GM12892 (cell line): ENCODE measurements at regions not wholly inside any gene's neighbourhood (a gene's known extent, or its start where the extent isn't known, plus 50 kb on each side); places are given as distances from the start of the nearest gene placed in this dataset.
"Not testable (repeated sequence)": the region's sequence is repeated elsewhere in the genome, so short reads cannot be mapped to it uniquely, and the experiment has no call there.

Experiments
- DNase-seq: peaks from one replicate; pipeline ENCODE4 v3.0.0; 2011; ENCODE audit not compliant: insufficient read length
- FAIRE-seq: peaks from 2 replicates; lab custom pipeline; 2011; peaks lifted over from hg19 to GRCh38; lab: Jason Lieb, UNC
- POLR2A ChIP-seq: IDR thresholded peaks from 2 replicates; pipeline ENCODE4 v1.6.1; 2011; ENCODE audit warnings: low read depth, low read length, control low read depth
- POLR2AphosphoS5 ChIP-seq: IDR thresholded peaks from 2 replicates; pipeline ENCODE4 v1.6.1; 2011; ENCODE audit warnings: low read depth, low read length, control low read depth
- TAF1 ChIP-seq: IDR thresholded peaks from 2 replicates; pipeline ENCODE4 v1.6.1; 2011; ENCODE audit warnings: low read depth, mild to moderate bottlenecking, control low read depth, low read length, borderline replicate concordance

GRCh38 chr5:41995193-41995592 is 70.1 kb downstream of the FBXO4 start:
- DNase-seq (no peak), FAIRE-seq (no peak)
- no peak for TF ChIP-seq POLR2A
- TF ChIP-seq POLR2AphosphoS5: no peak
- no peak for TF ChIP-seq TAF1

DNA sequence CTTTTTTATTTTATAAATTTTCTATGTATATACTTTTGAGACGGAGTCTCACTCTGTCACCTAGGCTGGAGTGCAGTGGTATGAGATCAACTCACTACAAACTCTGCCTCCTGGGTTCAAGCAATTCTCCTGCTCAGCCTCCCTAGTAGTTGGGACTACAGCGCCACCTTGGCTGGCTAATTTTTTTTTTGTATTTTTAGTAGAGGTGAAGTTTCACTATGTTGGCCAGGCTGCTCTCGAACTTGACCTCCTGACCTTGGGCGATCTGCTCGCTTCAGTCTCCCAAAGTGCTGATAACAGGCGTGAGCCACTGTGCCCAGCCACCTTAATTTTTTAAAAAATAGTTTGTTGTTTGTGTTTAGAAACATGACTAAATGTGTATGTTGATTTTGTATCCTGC is 76.6 kb downstream of the FBXO4 start:
- TF ChIP-seq TAF1 (no peak), POLR2A (no peak), POLR2AphosphoS5 (no peak)
- DNase-seq (no peak), FAIRE-seq (no peak)

DNA sequence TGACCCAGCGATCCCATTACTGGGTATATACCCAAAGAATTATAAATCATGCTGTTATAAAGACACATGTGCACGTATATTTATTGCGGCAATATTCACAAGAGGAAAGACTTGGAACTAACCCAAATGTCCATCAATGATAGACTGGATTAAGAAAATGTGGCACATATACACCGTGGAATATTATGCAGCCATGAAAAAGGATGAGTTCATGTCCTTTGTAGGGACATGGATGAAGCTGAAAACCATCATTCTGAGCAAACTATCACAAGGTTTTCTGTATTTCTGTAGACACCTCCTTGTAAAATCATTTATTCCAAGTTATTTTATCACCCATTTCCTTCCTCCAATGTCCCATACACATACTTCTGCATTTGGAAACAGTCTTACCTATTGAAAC is 78.8 kb downstream of the FBXO4 start:
- not testable (repeated sequence) for DNase-seq, FAIRE-seq

GRCh38 chr5:42005561-42006153 is 80.6 kb downstream of the FBXO4 start:
- FAIRE-seq (no peak), DNase-seq (no peak)
- TF ChIP-seq POLR2A (no peak), POLR2AphosphoS5 (no peak), TAF1 (no peak)

DNA sequence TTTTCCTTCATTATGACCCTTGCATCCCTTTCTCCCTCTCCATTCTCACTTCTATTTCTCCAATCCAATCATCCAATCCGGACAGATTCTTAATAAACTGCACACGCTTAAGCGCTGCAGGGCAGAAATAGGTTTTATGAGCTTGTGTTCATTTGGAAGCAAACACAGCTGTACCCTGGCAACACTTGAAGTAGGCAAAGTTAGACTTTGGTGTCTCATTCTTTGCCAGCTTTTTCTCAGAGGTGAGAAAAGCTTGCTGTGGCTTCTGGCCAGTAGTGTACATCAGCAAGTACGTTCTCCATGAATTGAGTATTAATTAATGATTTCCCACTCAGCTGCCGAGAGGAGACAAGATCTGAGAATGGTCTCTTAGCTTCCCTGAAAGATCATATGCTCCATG is 88.5 kb downstream of the FBXO4 start:
- no peak for FAIRE-seq
- no peak for DNase-seq
- TF ChIP-seq POLR2A: no peak
- no peak for TF ChIP-seq TAF1
- no peak for TF ChIP-seq POLR2AphosphoS5

DNA sequence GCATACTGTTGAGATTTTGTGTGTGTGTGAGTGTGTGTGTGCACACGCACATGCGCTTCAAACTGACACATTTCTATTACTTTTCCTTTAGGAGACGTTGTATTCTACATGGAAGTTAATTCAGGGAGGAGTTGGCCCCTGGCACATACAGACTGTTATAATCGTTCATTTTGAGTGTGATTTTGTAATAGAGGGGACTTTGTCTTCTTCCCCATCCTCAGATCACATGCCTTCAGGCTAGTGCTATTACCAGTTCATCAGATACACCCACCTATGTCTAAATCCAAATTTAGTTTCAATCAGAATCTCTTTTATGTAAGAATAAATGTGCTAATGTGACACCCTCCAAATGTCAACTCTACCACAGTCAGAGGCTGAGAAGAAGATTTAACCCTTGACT is 90.2 kb downstream of the FBXO4 start:
- DNase-seq (no peak), FAIRE-seq (no peak)
- TF ChIP-seq POLR2AphosphoS5 (no peak), POLR2A (no peak), TAF1 (no peak)

DNA sequence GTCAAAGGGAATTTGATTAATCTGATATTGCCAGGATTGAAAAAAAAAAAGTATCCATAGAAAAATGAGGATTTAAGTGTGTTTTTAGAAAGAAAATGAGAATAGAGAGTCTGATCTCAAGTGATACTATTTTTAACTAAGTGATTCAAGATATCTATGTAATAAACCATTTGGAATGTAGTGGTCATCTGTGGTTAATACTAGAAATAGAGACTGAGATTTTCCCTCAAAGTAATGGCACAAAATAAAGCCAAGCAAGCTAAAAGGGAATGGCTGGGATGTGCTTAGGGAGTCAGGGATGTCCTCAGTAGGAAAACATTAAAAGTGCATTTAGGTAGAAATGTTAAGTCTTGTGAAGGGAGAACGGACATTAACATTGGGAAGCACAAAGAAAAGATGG is 90.6 kb downstream of the FBXO4 start:
- DNase-seq: no peak
- no peak for TF ChIP-seq TAF1
- no peak for TF ChIP-seq POLR2A
- no peak for TF ChIP-seq POLR2AphosphoS5
- no peak for FAIRE-seq

DNA sequence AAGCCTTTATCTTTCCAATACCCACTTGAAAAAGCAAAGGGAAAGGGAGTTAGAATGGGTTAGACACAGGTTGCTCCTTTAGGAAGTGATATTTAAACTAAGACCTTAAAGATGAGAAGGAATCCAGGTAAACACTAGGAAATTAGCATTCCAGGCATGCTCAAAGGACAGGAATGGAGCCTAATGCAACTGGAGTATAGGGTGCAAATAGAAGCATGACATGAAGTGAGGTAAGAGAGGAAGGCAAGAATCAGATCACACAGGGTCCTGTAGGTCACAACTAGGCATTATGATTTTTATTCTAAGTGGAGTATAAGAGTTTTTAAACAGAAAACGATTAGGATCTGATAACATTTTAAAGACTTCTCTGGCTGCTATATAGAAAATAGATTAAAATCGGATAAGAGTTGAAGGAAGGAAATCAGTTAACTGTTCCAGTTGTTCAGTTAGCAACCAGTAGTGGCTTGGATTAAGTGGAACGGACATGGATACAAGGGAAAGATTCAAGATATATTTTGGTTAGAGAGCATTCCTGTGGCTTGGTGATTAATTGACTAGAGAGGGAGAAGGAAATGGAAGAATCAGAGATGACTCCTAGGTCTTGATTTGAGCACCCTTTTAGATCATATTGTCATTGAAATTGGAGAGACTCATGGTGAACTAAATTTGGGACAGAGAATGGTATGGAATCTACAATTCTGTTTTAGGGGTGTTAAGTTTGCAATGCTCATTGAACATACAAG is 95.9 kb downstream of the FBXO4 start:
- DNase-seq: no peak
- peak; percentile 9 for FAIRE-seq
- TF ChIP-seq POLR2A (no peak), POLR2AphosphoS5 (no peak), TAF1 (no peak)

DNA sequence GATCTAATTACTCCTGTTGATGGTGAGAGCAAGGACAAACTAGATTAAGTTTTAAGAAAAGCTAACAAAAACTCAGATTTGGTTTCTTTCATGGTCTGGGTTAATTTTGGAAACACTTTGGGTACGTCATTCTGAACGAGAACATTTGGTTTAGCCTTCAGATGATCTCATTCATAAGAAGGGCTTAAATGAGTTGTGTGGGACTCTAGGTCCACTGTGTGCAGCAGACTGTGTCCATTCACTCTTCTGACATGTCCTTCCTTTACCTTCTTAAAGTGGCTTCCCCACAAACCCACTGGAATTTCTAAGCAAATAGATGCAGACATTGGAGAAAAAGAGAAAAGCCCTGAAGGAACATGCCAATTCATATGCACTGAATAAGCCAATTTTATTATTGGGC is 96.8 kb downstream of the FBXO4 start:
- FAIRE-seq: no peak

DNA sequence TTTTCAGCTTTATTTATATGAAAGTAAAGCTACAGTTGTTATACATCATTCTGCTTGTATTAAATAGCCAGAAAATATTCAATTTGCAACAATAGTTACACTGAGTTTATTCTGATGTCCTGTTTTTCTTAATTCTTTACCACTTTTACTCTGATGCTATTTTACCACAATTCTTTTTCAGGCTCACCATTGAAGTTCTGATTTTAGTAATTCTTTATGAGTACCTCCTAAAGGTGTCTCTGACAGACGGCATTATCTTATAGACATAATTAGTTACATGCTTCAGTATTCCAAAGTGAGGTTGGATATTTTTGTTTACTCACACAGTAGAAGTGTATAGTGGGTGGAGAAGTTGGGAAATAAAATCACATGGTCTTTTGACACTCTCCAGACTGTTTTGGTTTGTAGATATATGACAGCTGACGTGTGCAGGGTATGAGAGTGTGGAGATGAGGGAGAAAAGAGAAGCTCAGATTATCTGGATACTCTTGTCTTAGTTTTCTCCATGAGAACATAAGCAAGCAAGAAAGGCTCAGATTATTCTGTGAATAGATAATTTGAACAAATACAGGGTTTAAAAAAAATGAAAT is 97.4 kb downstream of the FBXO4 start:
- FAIRE-seq: no peak
- TF ChIP-seq POLR2A (no peak), TAF1 (no peak)
- no peak for DNase-seq

More for the DNA sequence above, 96.8 kb downstream of the FBXO4 start:
- no peak for TF ChIP-seq TAF1
- no peak for TF ChIP-seq POLR2A
- no peak for TF ChIP-seq POLR2AphosphoS5
- DNase-seq: no peak

DNA sequence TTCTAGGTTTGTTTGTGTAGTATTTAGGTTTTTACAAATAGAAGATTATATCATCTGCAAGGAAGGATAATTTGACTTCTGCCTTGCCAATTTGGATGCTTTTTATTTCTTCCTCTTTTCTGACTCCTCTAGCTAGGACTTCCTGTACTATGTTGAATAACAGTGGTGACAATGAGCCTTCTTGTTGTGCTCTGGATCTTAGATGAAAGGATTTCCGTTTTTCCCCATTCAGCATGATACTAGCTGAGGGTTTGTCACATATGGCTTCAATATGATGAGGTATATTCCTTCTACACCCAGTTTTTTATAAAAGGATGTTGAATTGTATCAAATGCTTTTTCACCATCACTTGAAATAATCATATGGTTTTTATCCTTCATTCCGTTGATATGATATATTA is 101.4 kb downstream of the FBXO4 start:
- TF ChIP-seq POLR2AphosphoS5: no peak
- no peak for TF ChIP-seq POLR2A
- no peak for TF ChIP-seq TAF1
- no peak for DNase-seq
- FAIRE-seq: no peak

DNA sequence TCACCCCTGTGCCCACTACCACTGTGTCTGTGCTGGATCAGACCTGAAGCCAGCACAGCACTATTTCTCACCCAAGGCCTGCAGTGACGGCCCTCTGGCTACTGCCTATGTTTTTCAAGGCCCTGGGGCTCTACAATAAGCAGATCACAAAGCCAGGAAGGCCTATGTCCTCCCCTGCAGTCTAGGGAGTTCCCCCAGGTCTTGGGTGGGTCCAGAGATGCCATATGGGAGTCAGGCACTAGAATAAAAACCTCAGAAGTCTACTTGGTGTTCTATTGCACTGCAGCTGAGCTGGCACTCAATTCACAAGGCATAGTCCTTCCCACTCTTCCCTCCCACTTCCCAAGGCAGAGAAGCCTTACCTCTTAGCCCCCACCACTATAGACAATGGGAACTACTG is 107.1 kb downstream of the FBXO4 start:
- no peak for FAIRE-seq
- TF ChIP-seq TAF1 (no peak), POLR2A (no peak), POLR2AphosphoS5 (no peak)
- DNase-seq: no peak

DNA sequence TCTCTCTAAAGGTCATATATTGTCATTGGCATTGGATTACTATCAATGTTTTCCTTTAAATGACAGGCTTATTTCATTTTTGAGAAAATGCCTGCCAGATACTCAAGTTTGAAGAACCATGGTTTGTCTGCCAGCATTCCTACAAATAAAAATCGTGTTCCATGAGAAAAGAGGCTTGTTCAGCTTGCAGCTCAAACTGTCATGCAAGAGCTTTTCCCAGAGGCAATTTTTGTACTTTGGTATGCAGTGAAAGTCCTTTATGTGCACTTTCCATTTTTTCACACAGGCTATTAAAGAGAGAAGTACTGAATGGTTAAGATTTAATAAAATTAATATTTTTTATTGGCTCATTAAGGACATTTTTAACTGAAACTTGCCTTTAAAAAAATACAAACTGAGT is 110.4 kb downstream of the FBXO4 start:
- TF ChIP-seq POLR2AphosphoS5 (no peak), POLR2A (no peak), TAF1 (no peak)
- no peak for DNase-seq
- FAIRE-seq: no peak
